Neural progenitor cell (in vitro differentiated cells): ENCODE measurements at regions not wholly inside any gene's neighbourhood (a gene's known extent, or its start where the extent isn't known, plus 50 kb on each side); places are given as distances from the start of the nearest gene placed in this dataset.

ENCODE experiments used
- EZH2 ChIP-seq: fragments of 200-600 bp; sonication (generic); IDR thresholded peaks from 2 replicates; pipeline ENCODE4 v1.6.1; 2017; ENCODE audit warnings: antibody characterized with exemption, mild to moderate bottlenecking, moderate library complexity
- TF ChIP-seq, protein P1 (sequence below): fragments of 200-600 bp; sonication (generic); IDR thresholded peaks from 2 replicates; pipeline ENCODE4 v1.5.1; 2017; ENCODE audit warnings: antibody characterized with exemption, mild to moderate bottlenecking

DNA sequence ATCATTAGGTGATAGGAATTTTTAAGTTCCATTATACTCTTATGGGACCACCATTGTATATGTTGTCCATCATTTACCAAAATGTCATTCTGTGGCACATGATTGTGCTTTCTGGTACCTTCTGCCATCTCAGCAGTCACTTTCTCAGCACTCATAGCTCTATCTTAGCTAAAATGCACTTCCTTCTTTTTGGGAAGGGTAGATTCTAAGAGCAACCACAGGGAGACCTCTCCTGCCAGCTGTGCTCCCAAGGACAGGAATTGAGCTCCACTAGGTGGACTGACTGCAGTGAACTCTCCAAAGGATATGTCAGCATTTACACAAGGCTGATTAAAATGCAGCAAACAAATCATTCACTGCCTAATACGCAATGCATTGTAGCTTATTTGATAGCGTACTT lies 91.8 kb upstream of the OBI1 start:
- TF ChIP-seq, protein P1, sequence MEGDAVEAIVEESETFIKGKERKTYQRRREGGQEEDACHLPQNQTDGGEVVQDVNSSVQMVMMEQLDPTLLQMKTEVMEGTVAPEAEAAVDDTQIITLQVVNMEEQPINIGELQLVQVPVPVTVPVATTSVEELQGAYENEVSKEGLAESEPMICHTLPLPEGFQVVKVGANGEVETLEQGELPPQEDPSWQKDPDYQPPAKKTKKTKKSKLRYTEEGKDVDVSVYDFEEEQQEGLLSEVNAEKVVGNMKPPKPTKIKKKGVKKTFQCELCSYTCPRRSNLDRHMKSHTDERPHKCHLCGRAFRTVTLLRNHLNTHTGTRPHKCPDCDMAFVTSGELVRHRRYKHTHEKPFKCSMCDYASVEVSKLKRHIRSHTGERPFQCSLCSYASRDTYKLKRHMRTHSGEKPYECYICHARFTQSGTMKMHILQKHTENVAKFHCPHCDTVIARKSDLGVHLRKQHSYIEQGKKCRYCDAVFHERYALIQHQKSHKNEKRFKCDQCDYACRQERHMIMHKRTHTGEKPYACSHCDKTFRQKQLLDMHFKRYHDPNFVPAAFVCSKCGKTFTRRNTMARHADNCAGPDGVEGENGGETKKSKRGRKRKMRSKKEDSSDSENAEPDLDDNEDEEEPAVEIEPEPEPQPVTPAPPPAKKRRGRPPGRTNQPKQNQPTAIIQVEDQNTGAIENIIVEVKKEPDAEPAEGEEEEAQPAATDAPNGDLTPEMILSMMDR = no peak
- TF ChIP-seq EZH2 = no peak
